OCI-LY7 (cell line): ENCODE measurements at regions not wholly inside any gene's neighbourhood (a gene's known extent, or its start where the extent isn't known, plus 50 kb on each side); places are given as distances from the start of the nearest gene placed in this dataset.
"Not testable (repeated sequence)": the region's sequence is repeated elsewhere in the genome, so short reads cannot be mapped to it uniquely, and the experiment has no call there.

Experiments
- EZH2phosphoT487 ChIP-seq: fragments of 200-600 bp; sonication (generic); IDR thresholded peaks from 2 replicates; pipeline ENCODE4 v1.6.1; 2018; ENCODE audit warnings: low read depth, borderline replicate concordance, mild to moderate bottlenecking, mixed run types, antibody characterized with exemption, low read length, moderate library complexity, mixed read lengths
- TF ChIP-seq, protein P1 (sequence below): fragments of 200-600 bp; sonication (generic); conservative IDR thresholded peaks from 2 replicates; pipeline ENCODE4 v1.5.1; 2014; ENCODE audit warnings: mild to moderate bottlenecking, antibody characterized with exemption, low read length, moderate library complexity, mixed read lengths

DNA sequence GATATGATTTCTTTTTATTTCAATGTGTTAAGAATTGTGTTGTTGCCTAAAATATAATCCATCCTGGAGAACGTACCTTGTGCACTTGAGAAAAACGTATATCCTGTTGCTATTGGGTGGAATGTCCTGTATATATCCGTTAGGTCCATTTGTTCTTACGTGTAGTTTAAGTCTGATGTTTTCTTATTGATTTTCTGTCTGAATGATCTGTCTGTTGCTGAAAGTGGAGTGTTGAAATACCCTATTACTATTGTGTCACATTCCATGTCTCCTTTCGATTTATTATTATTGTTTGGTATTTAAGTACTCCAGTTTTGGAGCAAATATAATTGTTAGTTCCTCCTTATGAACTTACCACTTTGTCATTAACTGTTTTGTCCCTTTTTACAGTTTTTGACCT is 270.6 kb downstream of the UBE2NL start:
- TF ChIP-seq, protein P1, sequence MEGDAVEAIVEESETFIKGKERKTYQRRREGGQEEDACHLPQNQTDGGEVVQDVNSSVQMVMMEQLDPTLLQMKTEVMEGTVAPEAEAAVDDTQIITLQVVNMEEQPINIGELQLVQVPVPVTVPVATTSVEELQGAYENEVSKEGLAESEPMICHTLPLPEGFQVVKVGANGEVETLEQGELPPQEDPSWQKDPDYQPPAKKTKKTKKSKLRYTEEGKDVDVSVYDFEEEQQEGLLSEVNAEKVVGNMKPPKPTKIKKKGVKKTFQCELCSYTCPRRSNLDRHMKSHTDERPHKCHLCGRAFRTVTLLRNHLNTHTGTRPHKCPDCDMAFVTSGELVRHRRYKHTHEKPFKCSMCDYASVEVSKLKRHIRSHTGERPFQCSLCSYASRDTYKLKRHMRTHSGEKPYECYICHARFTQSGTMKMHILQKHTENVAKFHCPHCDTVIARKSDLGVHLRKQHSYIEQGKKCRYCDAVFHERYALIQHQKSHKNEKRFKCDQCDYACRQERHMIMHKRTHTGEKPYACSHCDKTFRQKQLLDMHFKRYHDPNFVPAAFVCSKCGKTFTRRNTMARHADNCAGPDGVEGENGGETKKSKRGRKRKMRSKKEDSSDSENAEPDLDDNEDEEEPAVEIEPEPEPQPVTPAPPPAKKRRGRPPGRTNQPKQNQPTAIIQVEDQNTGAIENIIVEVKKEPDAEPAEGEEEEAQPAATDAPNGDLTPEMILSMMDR = not testable (repeated sequence)
- not testable (repeated sequence) for TF ChIP-seq EZH2phosphoT487
